AG09309 (cell line): ENCODE measurements at regions not wholly inside any gene's neighbourhood (a gene's known extent, or its start where the extent isn't known, plus 50 kb on each side); places are given as distances from the start of the nearest gene placed in this dataset.
"Not testable (repeated sequence)": the region's sequence is repeated elsewhere in the genome, so short reads cannot be mapped to it uniquely, and the experiment has no call there.

Experiments
- DNase-seq: peaks from one replicate; pipeline ENCODE4 v3.0.0-alpha.2; 2010; ENCODE audit warnings: low read depth
- H3K4me3 ChIP-seq: 2 replicates; pipeline ENCODE4 v1.5.1; 2011; ENCODE audit warnings: mild to moderate bottlenecking, low read depth, low read length, moderate library complexity; ENCODE audit not compliant: control insufficient read depth
- TF ChIP-seq, protein P1 (sequence below): IDR thresholded peaks from 2 replicates; pipeline ENCODE4 v1.5.1; 2011; ENCODE audit warnings: mild to moderate bottlenecking, low read depth, low read length, inconsistent platforms; ENCODE audit not compliant: insufficient read depth, control insufficient read depth; ENCODE audit errors: missing control alignments

DNA sequence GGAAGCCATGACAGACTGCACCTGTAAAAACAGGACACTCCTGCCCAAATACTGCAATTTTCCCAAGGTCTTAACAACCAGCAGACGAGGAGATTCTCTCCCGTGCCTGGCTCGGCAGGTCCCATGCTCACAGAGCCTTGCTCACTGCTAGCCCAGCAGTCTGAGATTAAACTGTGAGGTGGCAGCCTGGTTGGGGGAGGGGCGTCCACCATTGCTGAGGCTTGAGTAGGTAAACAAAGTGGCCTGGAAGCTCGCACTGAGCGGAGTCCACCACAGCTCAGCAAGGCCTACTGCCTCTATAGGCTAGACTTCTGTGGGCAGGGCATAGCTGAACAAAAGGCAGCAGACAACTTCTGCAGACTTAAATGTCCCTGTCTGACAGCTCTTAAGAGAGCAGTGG is 80.3 kb downstream of the ANXA5 start:
- not testable (repeated sequence) for DNase-seq, H3K4me3 ChIP-seq

DNA sequence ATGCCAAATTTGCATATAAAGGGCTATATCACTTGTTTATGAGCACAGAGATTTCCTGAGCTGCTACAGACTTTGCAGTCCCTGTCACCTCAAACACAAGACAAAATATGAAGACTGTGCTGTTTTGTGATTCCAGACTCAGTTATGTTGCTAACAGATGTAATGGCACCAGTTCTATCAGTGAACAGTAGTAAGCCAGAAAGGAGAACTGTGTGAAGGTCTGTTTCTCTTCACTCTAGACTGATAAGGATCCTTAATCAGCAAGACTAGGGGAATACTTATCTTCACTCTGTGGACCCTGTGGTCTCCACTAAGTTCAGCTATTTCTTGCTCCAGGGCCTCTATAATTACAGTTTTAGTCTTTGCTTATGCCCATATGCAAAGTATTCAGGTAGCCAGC is 82.7 kb downstream of the ANXA5 start:
- TF ChIP-seq, protein P1, sequence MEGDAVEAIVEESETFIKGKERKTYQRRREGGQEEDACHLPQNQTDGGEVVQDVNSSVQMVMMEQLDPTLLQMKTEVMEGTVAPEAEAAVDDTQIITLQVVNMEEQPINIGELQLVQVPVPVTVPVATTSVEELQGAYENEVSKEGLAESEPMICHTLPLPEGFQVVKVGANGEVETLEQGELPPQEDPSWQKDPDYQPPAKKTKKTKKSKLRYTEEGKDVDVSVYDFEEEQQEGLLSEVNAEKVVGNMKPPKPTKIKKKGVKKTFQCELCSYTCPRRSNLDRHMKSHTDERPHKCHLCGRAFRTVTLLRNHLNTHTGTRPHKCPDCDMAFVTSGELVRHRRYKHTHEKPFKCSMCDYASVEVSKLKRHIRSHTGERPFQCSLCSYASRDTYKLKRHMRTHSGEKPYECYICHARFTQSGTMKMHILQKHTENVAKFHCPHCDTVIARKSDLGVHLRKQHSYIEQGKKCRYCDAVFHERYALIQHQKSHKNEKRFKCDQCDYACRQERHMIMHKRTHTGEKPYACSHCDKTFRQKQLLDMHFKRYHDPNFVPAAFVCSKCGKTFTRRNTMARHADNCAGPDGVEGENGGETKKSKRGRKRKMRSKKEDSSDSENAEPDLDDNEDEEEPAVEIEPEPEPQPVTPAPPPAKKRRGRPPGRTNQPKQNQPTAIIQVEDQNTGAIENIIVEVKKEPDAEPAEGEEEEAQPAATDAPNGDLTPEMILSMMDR: no peak
- no peak for DNase-seq
- H3K4me3 ChIP-seq: no peak overlapping the region

DNA sequence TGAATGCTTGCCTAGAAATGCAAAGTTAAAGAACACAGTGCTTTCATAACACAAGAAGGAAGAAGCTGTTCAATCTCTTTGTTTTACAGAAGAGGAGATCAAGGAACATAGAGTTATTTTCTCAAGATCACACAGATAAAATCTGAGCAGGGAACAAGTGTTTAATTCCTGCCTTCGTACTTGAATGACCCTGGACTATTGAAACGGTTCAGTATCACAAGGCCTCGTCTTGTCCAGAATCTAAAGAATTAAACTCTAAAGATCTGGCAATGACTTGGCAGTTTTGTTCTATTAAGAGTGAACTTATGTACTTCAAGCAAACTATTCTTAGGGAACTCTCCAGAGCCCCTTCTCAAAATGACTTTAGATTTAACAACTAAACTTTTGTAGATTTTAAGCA is 97.7 kb downstream of the ANXA5 start:
- no peak overlapping the region for H3K4me3 ChIP-seq
- no peak for DNase-seq
- TF ChIP-seq, protein P1: no peak

DNA sequence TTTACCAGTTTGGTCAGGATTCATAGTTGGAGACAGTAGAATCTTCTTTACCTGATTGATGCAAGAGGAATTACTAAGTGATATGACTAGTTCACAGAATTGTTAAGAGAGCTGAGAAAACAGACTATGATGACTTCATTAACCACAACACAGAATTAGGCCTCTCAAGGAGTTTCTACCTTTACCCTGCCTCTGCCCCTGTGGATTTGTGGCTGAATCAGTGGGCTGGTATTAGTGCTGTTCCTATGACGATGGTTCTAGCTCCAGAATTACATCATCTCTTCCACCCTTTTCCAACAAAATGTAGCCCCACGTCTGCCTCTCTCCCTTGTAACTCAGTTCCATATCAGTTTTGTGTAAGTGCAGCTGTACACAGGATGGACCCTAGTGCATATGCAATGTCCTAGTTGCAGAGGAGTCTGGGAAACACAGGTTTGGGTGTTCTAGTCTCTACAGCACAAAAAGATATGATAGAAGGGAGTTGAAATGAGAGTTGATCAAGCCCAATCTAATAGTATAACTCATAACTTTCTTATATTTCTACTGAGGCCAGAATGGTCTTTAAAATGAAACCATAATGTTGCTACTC is 99.3 kb downstream of the ANXA5 start:
- no peak for DNase-seq
- TF ChIP-seq, protein P1: no peak
- no peak overlapping the region for H3K4me3 ChIP-seq

DNA sequence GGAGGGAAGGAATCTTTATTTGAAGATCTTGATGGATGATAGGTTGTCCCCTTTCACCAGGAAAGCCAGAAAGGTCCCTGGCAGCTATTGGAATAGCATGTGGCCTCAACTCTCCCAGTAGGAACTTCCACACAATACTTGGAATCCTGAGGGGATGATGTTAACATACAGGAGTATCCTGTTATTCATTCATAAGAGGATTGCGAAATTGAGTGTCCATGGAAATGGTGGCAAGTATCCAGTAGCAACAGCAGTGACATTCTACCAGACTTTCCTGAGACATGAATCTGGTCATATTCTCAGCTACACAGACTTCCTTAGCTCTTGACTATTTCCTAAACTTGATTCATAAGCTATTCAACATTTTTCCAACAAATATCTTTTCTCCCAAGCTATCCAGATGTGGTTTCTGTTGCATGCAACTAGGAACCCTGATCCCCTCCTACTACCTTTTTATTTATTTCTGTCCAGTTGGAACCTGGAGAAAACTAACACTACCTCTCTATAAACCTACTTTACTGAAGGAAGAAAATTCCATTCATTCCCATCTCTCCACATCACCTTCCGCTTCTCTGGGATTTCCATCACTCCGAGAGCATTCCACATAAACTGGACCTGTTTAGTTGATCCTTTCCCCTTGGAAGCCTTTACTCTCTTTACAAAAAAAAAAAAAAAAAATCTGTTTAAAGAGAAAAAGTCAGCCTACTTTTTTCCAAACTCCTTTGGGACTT is 101.8 kb downstream of the ANXA5 start:
- TF ChIP-seq, protein P1: no peak
- H3K4me3 ChIP-seq: no peak overlapping the region
- DNase-seq: peak; percentile 3

DNA sequence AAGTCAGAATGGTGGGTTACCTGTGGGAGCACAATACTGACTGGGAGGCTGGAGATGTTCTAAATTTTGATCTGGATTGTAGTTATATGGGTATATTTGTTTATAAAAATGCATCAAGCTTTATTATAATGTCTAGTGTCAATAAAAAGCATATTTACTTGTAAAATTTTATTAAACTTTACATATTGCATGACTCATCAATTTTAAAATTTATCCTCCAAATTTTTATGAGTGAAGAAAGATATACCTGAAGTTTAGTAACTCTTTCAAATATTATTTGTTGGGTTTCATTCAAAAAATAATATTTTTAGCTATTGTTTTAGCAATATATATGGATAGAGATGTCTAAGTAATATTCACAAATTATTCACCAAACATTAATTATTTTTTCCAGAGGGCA is 103.0 kb downstream of the ANXA5 start:
- H3K4me3 ChIP-seq: no peak overlapping the region
- TF ChIP-seq, protein P1: no peak
- no peak for DNase-seq

DNA sequence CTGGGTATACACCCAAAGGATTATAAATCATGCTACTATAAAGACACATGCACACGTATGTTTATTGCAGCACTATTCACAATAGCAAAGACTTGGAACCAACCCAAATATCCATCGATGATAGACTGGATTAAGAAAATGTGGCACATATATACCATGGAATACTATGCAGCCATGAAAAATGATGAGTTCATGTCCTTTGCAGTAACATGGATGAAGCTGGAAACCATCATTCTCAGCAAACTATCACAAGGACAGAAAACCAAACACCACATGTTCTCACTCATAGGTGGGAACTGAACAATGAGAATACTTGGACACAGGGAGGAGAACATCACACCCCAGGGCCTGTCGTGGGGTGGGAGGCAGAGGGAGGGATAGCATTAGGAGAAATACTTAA is 104.5 kb downstream of the ANXA5 start:
- not testable (repeated sequence) for H3K4me3 ChIP-seq, DNase-seq

DNA sequence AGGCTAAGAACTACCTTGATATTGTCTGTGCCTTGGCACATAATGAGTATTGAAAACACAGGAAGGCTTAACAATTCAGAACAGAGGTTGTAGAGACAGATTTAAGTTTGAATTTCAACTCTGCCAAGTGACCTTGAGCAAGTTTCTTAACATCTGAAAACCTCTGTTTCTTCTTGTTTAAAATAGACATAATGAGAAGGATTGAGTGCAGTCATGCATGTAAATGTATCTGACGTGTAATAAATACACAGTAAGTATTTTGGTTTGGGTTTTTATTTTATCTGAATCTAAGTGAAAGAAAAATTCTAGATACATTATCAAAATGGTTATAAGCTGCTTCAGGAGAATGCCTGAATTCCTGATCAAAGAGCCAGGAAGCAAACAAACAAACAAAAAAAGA is 111.9 kb downstream of the ANXA5 start:
- no peak overlapping the region for H3K4me3 ChIP-seq
- no peak for DNase-seq
- TF ChIP-seq, protein P1: no peak
